CD14-positive monocyte (primary cell): ENCODE measurements at regions not wholly inside any gene's neighbourhood (a gene's known extent, or its start where the extent isn't known, plus 50 kb on each side); places are given as distances from the start of the nearest gene placed in this dataset.
"Not testable (repeated sequence)": the region's sequence is repeated elsewhere in the genome, so short reads cannot be mapped to it uniquely, and the experiment has no call there.

Experiments used
- DNase-seq, 3 donors: peaks; one replicate each; pipeline ENCODE4 v3.0.0-alpha.2; 2011 to 2022
- H2AFZ ChIP-seq: 2 replicates; pipeline ENCODE4 v1.6.0; 2012; ENCODE audit warnings: mild to moderate bottlenecking, low read depth, low read length, inconsistent platforms; ENCODE audit not compliant: insufficient read depth, poor library complexity, severe bottlenecking
- H3K27ac ChIP-seq, 2 donors: 1 replicate in 1 of 2; 2 replicates in 1 of 2; pipeline ENCODE4 v1.5.1; 2012 to 2013; ENCODE audit warnings: low read length in 2 of 2, control low read depth in 1 of 2, inconsistent platforms in 1 of 2, low read depth in 1 of 2, mild to moderate bottlenecking in 1 of 2
- H3K27me3 ChIP-seq, 2 donors: one replicate each; pipeline versions ENCODE4 v1.6.0 to v1.6.1; 2011 to 2013; ENCODE audit warnings: low read length in 2 of 2; ENCODE audit not compliant: control insufficient read depth in 2 of 2, insufficient read depth in 2 of 2
- H3K36me3 ChIP-seq, 2 donors: replicated peaks in 1 of 2; 1 replicate in 1 of 2; 2 replicates in 1 of 2; pipeline versions ENCODE4 v1.5.1 to v1.6.1; 2012 to 2013; ENCODE audit warnings: low read length in 2 of 2, control low read depth in 1 of 2, inconsistent platforms in 1 of 2, mild to moderate bottlenecking in 1 of 2; ENCODE audit not compliant: insufficient read depth in 2 of 2, control insufficient read depth in 1 of 2
- H3K4me1 ChIP-seq, 2 donors: 1 replicate in 1 of 2; 2 replicates in 1 of 2; pipeline versions ENCODE4 v1.5.1 to v1.6.1; 2012 to 2013; ENCODE audit warnings: low read length in 2 of 2, control low read depth in 1 of 2, inconsistent platforms in 1 of 2, mild to moderate bottlenecking in 1 of 2, moderate library complexity in 1 of 2; ENCODE audit not compliant: insufficient read depth in 2 of 2, control insufficient read depth in 1 of 2
- H3K4me2 ChIP-seq: replicated peaks from 2 replicates; pipeline ENCODE3; 2012; ENCODE audit warnings: low read length, moderate library complexity, mild to moderate bottlenecking; ENCODE audit not compliant: poor library complexity, severe bottlenecking; ENCODE audit errors: extremely low read depth
- H3K4me3 ChIP-seq, 3 experiments: fragments of 200-600 bp in 1 of 3; sonication (generic) in 1 of 3; replicated peaks in 1 of 3; 1 replicate in 2 of 3; 2 replicates in 1 of 3; pipeline ENCODE4 v1.5.1; 2011 to 2013; ENCODE audit warnings: low read length in 3 of 3, mild to moderate bottlenecking in 3 of 3, control low read depth in 2 of 3, low read depth in 2 of 3, inconsistent platforms in 1 of 3, moderate library complexity in 1 of 3
- H3K79me2 ChIP-seq: 2 replicates; pipeline ENCODE4 v1.6.0; 2012; ENCODE audit warnings: mild to moderate bottlenecking, control low read depth, inconsistent platforms, low read length, moderate library complexity; ENCODE audit not compliant: insufficient read depth
- H3K9ac ChIP-seq: 2 replicates; pipeline ENCODE4 v1.6.0; 2017; ENCODE audit warnings: low read length, mild to moderate bottlenecking; ENCODE audit not compliant: insufficient read depth, poor library complexity, severe bottlenecking
- H3K9me3 ChIP-seq, 2 donors: replicated peaks in 1 of 2; 1 replicate in 1 of 2; 2 replicates in 1 of 2; pipeline versions ENCODE4 v1.5.1 to v1.6.1; 2012 to 2013; ENCODE audit warnings: low read length in 2 of 2, control low read depth in 1 of 2; ENCODE audit not compliant: control insufficient read depth in 1 of 2, insufficient read depth in 1 of 2
- H4K20me1 ChIP-seq: 2 replicates; pipeline ENCODE4 v1.6.0; 2012; ENCODE audit warnings: mild to moderate bottlenecking, low read length, control low read depth, moderate library complexity; ENCODE audit not compliant: insufficient read depth
- H3K27ac Mint-ChIP-seq, 7 donors: one replicate each; pipeline ENCODE4 v1.8.0; 2020; ENCODE audit warnings: mild to moderate bottlenecking in 7 of 7, mixed read lengths in 7 of 7, moderate library complexity in 6 of 7, inconsistent platforms in 2 of 7
- H3K27me3 Mint-ChIP-seq, 3 donors: one replicate each; pipeline ENCODE4 v1.8.0; 2021 to 2022; ENCODE audit warnings: low read depth in 3 of 3, mild to moderate bottlenecking in 3 of 3, mixed read lengths in 3 of 3, moderate library complexity in 3 of 3, inconsistent platforms in 1 of 3
- H3K36me3 Mint-ChIP-seq, 2 donors: one replicate each; pipeline ENCODE4 v1.8.0; 2020; ENCODE audit warnings: mixed read lengths in 2 of 2, inconsistent platforms in 1 of 2, mild to moderate bottlenecking in 1 of 2
- H3K4me1 Mint-ChIP-seq: one replicate; pipeline ENCODE4 v1.8.0; 2020; ENCODE audit warnings: mild to moderate bottlenecking, mixed read lengths
- H3K4me3 Mint-ChIP-seq, 2 donors: one replicate each; pipeline ENCODE4 v1.8.0; 2020; ENCODE audit warnings: mild to moderate bottlenecking in 2 of 2, mixed read lengths in 2 of 2, moderate library complexity in 1 of 2
- H3K9me3 Mint-ChIP-seq, 7 donors: one replicate each; pipeline ENCODE4 v1.8.0; 2020 to 2022; ENCODE audit warnings: mixed read lengths in 7 of 7, mild to moderate bottlenecking in 6 of 7, moderate library complexity in 6 of 7, inconsistent platforms in 2 of 7
- CTCF ChIP-seq: fragments of 200-600 bp; IDR thresholded peaks from one replicate; pipeline ENCODE4 v1.8.0; 2022; ENCODE audit warnings: antibody characterized with exemption, mild to moderate bottlenecking
- WGBS: methylation state at CpG from one replicate; pipeline ENCODE4 v1.1.5; 2013; ENCODE audit warnings: missing lambda C conversion rate; ENCODE audit not compliant: insufficient coverage; 5-methylcytosine and 5-hydroxymethylcytosine counted together
- intact Hi-C, 2 donors: fragments of 100-400 bp; cut with micrococcal nuclease; formaldehyde crosslinking; loops; one replicate each; pipeline versions ENCODE4 v1.15.0 to v1.15.1; 2023

- Histone ChIP-seq H3K4me2 (no peak overlapping the region), H3K27me3 (peaks cover 0 to 3% of the 10 kb centered on the region in 2 donors), H3K4me1 (no peaks in the 10 kb centered on the region), H3K79me2 (no peaks in the 10 kb centered on the region), H2AFZ (no peak overlapping the region), H4K20me1 (no peaks in the 10 kb centered on the region), H3K9ac (no peak overlapping the region), H3K4me3 (no peak overlapping the region), H3K27ac (no peak overlapping the region), H3K9me3 (no peaks in the 10 kb centered on the region), H3K36me3 (no peaks in the 10 kb centered on the region)
- H3K4me1 Mint-ChIP-seq = no peaks in the 10 kb centered on the region
- TF ChIP-seq CTCF = no peak
- intact Hi-C loops = no loop called here
- peaks cover under 1 to 2% (median 2%) of the 10 kb centered on the region in 3 donors for H3K27me3 Mint-ChIP-seq
- H3K36me3 Mint-ChIP-seq = no peaks in the 10 kb centered on the region
- 0% methylated on average over 1 of the region's 5 CpGs for WGBS
- no peak overlapping the region for H3K27ac Mint-ChIP-seq
- DNase-seq = no peak
- peaks cover 0 to 14% (median 2%) of the 10 kb centered on the region in 7 donors for H3K9me3 Mint-ChIP-seq
- H3K4me3 Mint-ChIP-seq = no peak overlapping the region
Measured at GRCh38 chr18:11454040-11454439, 155.4 kb upstream of the SLC35G4 start.

- H3K4me3 ChIP-seq, H3K27me3 ChIP-seq, intact Hi-C loops, H3K27ac Mint-ChIP-seq, H3K9me3 ChIP-seq, H3K4me1 ChIP-seq, H3K4me2 ChIP-seq, H3K36me3 ChIP-seq, H3K9ac ChIP-seq, H3K79me2 ChIP-seq, H3K36me3 Mint-ChIP-seq, H3K4me3 Mint-ChIP-seq, H2AFZ ChIP-seq, H3K27me3 Mint-ChIP-seq, H4K20me1 ChIP-seq, H3K4me1 Mint-ChIP-seq, DNase-seq, H3K27ac ChIP-seq: not testable (repeated sequence)
- no CpG with 5 or more reads among the region's 4 CpGs for WGBS
- peaks cover 0 to 17% (median 8%) of the 10 kb centered on the region in 7 donors for H3K9me3 Mint-ChIP-seq
Measured at GRCh38 chr18:11444169-11444568, 165.2 kb upstream of the SLC35G4 start.
